ENCODE measurements at regions not wholly inside any gene's neighbourhood (a gene's known extent, or its start where the extent isn't known, plus 50 kb on each side); places are given as distances from the start of the nearest gene placed in this dataset.

DNA sequence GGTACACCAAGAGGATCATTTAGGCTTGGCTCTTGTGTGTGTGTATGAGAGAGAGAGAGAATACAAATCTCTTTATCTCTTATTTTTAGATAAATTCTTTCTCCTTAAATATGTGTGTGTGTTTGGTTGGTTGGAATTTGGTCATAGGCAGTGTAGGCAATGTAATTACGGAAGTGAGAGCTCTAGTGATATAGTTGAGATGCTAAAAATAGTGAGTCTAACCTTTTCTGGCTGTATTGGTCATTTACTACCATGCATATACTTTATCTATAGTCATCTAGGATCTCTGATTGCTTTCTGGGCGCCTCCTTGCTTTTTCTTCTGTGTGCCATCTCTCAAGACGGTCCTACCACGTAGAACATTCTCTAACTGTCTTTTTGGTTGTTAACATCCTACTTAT is 250.2 kb downstream of the NUF2 start:
- TF ChIP-seq POLR2AphosphoS5 (IDR thresholded peaks at IDR 0.05; ENCODE audit: borderline replicate concordance, low read depth, low read length): no peak
- no peak for TF ChIP-seq EZH2 (IDR thresholded peaks at IDR 0.05)
